Left forelimb (tissue), 1 donor: ENCODE measurements at regions not wholly inside any gene's neighbourhood (a gene's known extent, or its start where the extent isn't known, plus 50 kb on each side); places are given as distances from the start of the nearest gene placed in this dataset.

ENCODE experiments used
- DNase-seq: peaks from one replicate; pipeline ENCODE4 v3.0.0-alpha.2; 2018; ENCODE audit warnings: low spot score

DNA sequence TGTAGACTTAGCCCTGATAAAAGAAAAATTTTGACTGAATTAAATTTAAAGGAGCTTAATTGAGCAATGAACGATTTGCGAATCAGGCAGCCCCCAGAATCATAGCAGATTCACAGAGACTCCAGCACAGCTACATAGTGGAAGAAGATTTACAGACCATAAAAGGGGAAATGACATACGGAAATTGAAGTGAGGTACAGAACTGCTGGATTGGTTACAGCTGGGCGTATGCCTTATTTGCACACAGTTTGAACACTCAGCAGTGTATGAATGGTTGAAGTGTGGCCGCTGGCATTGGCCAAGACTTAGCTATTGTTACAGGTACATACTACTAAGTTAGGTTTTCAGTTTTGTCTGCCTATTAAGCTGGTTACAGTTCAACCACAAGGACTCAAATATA is 433.5 kb upstream of the CELF2 start:
- no peak for DNase-seq

DNA sequence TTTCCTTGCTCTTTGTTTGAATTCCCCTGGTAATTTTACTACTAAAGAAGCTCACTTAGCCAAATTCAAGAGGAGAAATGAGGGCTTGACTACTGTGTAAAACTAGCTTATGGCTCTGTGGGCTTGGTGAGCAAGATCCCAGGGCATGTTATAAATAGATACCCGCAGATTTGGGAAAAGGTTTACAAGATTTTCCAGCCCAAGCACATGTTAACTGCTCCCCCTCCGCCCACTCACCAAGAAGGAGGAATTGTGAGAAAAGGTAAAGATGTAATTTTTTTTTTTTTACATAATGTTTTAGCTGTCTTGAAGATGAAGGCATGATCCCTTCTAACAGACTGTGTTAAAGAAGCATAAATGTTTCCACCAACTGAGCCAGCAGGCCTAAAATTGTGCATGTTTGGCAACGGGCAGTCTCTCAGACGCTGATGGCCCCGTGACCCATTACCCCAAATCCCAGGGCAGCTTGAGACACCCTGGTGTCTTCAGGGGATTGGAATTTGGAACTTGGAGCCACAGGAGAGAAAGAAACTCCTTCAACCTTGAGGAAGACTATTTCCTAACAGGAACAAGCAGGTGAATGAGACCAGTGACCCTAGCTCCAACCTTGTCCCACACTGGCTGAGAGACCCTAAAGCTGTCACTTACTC is 429.8 kb upstream of the CELF2 start:
- no peak for DNase-seq

DNA sequence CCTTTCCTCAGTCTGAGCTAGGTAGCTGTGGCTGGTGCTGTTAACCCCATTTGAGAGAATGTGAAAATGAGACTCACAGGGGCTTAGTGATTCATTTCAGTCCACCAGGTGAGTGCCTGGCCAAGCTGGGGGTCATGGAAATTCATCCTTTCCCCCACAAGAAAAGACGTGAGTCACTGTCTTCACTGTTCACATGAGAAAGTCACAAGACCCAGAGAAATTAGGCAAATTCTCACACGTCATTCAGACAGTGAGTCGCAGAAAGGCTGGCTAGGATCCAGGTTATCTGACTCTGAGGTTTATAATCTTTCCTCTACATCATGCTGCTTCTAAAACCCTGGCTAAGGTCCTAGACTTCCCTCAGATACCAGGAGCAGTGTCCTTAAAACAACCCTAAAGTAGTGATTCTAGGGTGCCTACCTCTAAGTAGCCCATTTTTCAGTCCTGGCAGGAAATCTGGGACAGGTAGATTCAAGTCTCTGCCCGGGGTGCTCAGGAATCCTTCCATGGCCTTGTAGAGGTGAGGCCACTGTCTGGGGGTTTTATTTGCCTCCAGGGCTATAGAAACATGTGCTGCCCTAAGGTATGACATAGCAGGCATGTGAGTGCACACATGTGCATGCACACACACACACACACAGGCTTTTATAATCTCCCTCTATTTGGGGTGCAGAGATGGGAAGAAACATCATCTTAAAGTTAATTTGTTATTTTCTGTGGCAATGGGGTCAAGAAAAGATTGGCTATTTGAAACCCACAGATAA is 427.9 kb upstream of the CELF2 start:
- no peak for DNase-seq

DNA sequence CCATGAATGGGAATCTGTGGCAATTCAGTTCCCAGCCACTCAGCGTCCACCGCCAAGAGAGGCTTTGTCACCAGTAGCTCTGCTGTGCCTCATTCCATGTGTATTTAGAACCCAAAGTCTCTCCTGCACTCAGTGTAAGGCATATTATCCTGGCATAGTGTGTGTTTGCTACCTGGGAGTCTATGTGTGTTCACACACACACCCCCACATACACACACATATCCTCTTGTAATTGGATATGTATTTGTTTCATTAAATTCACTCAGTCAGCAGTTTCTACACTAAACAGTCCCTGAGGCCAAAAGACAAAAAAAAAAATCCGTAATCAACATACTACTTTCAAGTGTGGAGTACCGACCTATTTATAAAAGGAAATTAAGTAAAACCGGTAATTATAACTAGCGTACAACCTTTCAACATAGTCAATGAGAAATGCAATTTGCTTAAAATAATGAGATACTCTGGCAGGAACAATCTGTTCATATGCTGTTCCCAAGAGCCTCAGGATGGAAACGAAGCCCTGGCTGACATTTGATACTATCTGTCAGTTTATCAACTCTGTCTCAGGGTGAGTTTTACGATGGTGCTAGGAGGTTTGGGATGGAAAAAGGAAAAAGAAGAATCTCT is 425.8 kb upstream of the CELF2 start:
- DNase-seq: no peak

DNA sequence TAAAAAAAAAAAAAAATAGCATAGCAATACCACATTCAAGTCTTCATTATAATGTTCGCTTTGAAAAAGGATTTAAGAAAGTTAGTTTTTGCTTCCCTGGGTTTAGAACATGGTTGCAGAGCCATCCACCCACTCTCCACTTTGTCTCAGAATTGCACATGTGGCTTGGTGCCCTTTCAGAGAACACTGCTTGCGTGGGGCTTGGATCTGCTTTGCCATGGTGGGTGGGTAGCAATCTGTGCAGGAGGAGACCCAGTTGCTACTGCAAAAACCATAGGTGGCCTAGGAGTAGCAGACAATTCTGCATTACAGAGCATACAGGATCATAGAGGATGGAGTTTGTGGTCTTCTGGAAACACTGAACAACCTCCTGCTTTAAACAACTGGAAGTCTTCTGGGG is 421.4 kb upstream of the CELF2 start:
- no peak for DNase-seq

DNA sequence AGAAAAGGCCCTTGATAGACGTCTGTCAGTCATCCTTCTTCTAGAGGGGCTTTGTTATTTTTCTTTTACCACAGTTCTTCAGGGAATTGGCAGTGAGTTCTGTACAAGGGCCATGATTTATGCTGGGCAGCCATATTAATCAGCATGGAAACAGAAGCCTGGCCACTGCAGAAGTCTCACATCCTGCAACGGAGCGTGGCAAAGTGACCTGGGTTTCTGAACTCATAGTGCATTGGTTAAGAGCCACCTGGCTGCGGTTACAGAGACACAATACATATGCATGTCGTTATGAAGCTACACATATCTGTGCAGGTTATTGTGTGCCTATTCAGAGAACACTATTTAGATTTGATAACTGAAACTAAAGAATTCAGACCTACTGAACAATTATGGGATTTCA is 419.4 kb upstream of the CELF2 start:
- DNase-seq: no peak

DNA sequence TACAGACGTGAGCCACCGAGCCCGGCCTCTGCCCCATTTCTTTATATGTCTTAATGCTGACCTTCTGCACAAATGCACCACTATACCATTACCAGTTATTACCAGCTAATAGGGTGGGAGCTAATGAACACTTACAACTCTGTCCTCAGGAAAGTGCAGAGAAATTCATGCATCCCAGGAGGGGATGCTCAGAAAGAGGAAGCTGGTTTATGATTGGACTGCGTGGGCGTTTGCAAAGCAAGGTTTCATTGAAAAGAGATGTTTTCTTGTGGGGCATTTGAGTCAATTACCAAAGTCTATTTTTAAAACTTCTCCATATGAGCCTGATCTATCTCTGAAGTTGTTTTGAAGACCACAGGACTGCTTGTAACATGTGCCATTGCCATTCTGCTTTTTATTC is 417.7 kb upstream of the CELF2 start:
- DNase-seq: no peak

DNA sequence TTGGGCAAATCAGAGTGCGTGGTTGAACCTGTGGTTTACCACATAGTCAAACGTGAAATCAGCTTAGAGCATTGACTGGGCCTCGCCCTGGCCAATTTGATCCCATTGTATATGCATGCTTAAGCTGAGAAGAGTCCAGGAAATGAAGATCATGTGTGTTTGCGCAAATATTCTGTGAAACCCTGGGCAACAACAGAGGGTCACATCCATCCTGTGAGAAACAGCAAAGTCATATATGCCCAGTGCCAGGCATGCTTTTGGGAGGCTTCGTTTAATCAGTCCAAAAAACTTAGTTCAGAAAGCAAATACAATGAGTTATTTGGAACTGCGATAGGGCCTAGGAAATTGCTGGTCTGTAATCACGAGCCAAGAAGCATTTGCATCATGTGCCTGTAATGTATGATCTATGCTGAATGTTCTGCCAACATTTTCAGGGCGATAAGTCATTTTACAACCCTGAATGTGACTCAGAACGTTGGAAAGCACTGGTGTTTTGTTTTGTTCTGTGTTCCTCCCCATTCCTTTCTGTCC is 412.1 kb upstream of the CELF2 start:
- DNase-seq: no peak

DNA sequence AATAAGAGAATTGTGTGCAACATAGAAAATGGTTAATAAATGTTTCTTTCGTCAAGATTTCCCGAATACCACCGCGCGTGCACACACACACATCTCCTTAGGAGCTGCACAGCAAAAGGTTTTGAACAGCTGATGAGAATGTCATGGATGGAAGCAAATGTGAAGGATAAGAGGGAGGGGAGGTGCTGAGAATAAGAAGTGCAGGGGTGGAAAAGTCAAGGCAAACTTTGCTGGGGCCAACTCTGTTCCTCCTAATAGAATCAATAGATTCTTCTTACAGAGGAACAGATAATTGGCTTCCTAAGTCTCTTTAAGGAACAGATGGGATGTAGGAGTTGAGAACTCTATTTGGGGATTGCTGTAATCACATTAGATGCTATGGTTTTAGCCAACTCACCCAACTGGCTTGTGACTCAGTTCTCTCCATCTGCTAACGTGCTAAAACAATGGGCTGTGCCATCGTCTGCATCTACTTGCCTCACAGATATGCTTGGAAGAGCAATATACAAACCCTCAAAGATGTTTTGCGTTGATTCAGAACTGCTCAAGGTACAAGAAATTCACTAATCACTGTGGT is 408.2 kb upstream of the CELF2 start:
- no peak for DNase-seq

DNA sequence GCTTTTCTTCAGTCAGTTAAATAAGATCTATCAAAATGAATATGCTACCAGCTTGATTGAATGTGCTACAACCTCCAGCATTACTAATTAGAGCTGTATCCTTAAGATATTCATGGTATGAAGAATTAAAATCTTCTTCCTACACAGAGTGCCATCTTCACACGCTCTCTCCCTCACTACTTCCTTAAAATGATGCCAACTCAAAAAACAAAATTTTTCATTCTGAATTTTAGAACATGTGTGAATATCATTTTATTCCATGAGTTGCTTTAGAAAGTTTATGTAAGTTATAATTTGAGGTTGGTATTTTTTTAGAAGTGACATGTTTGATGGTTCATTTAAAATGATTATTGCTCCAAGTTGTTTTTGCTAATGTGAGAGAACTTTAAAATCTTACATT is 407.5 kb upstream of the CELF2 start:
- no peak for DNase-seq

DNA sequence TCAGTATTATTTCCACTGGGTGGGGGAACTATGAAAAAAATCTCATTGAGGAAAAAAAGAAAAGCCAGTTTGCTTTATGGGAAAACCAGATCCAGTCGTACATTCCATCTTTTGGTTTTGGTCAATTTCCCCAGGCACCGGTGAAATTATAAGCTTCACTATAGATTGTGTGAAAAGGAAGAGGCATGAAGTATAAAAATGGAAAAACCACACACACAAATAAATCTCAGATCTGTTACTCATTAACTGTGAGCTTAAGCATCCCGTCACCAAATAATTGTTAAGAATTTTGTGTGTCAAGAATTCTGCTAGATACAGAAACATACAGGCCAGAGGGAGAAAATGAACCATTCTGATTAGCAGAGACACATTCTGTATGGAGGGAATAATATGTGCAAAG is 405.5 kb upstream of the CELF2 start:
- DNase-seq: no peak

DNA sequence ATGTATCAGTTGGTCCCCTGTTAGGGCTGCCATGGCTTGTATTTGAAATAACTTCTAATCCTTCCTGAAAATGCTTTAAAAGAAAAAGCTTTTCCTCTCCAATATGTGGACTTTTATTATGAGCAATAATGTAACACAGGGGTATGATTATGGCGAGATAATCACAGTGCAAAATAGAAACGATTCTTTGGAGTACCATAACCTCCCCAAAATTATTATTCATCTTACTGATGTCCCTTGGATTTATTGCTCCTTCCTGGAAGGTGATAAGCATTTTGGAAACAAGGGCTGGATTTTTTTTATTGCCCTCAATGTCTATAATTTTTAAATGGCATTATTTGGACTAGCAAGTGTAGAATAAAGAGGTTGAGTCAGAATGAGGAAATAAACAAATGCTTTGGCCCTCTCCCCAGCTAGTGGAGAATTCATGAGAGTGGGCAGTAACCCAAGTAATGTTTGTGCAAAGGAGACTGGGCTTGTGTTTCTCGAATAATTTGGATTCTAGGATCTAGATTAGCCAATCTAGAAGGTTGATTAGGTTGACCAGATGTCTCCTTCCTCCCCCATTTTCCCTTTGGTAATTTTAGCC is 403.9 kb upstream of the CELF2 start:
- DNase-seq: no peak

DNA sequence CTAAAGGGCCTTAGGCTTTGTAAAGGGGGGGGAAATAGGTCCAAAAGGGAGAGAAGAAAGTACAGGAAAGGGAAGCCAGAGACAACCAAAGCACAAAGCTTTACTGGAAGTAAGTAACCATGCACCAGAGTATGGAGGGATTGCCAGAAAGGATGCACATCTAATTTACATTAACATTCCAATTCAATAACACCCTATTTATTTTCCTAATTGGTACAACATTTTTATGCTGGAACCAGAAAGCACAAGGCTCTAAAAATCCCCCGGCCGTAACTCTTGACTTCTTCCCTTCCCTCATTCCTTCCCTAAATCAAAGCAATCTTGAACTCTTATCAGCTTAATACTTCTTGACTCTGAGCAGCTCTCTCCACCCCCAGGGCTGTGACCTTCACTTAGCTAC is 400.0 kb upstream of the CELF2 start:
- DNase-seq: no peak

DNA sequence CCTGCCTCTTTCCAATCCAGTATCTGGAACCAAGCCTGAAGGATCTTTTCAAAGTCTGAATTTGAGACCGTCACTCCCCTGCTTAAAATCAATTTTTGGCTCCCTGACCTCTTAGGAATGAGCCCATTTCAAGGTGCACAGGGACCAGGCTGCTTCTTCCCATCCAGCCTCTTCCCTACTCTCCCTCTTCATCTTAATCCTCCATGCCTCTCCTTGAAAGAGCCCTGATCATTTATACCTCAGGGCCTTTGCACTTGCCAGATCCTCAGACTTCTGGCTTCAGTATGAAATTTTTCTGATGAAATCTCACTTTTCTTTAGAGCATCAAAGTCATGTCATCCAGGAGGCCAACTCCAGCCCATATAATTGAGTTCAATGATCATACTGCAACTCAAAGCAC is 399.5 kb upstream of the CELF2 start:
- no peak for DNase-seq

DNA sequence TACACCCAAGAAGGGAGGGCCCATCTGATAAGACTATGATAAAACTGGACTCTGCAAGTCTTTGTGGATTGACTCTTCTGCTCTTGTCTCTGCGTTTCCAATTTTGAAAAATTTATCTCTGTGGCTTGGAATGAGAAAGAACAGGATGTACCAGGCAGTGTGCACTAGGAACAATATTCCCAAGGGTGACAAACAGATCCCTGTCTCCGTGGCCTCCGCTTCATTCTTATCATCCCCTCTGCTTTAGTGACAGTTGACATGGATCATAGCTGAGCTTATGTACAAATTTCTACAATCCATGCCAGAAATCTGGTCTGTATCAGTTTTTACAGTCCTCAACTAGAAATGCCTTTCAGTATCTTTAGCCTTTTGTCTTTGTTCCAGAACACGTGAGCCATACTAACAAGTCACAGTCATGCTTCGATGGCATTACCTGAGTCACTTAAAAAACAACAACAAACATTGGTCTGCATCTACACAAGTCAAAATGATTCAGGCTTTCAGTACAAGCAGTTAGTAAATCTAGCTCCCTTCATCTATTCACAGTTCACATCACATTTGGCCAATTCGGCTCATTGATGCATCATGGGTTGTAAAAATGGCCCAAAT is 393.6 kb upstream of the CELF2 start:
- no peak for DNase-seq

DNA sequence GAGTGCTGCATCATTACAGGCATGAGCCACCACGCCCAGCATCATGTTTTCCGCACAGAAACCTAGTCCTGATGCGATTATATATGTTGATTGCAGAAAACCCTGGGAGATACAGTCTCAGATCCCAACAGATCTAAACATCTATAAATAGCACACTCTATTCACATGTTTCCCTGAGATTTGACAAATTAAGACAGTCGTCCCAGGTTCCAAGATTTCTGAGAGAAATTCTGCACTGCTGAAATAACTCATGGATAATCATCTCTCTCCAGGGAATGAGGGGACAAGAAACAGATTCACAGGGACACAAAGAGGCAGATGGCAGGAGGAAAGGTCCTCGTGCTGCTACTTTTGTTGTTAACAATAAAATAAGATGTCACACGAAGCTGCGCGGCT is 393.1 kb upstream of the CELF2 start:
- no peak for DNase-seq

DNA sequence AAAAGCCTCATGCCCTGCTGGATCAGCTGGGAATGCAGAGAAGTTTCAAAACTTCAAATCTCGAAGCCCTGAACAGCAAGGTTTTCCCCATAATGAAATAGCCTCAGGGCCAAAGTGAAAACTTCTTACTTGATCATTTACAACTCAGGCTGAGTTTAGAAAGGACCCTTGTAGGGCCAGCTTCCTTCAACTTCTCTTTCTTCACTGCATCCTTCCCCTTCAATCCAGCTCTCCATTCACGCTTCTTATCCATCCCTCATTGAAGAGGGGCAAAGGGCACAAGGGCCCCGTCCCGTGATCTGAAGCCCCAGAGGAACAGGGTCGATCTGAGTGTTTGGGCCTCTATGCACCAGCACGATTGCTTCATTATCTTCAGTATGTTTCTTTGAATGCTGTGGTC is 392.2 kb upstream of the CELF2 start:
- no peak for DNase-seq

DNA sequence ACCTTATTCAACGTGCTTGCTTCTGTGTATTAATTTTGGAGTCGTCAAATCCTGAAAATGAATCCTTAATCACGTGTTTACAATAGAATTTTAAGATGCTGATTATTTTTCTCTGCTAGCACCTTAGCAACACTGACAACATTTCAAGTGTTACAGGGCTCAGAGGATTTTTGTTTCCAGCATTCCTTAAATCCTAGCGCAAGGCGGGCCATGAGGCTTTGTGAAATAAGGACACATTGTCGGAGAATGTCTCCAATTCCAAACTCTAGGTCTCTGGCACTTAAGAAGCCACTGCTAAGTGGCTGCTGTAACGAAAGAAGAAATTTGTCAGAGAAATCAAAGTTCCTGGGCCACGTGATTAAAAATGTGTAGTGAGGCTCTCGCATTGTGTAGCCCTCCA is 390.9 kb upstream of the CELF2 start:
- no peak for DNase-seq

DNA sequence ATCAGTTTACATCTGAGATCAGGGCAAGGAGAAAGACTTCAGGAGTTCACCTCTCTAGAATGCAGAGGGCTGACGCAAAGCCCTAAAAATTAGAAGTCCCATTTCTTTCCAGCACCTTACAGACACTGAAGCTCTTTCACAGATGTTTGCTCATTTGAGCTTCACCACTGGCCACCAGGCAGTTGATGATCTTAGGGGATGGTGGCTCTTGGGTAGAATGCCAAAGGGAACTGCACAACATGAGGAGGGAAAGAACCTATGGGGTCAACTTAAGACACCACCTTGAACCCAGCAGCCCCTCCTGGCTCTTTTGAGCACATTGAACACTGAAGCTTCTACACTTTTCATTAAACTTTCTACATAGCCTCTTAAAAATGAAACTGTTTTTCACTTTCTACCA is 390.3 kb upstream of the CELF2 start:
- no peak for DNase-seq

DNA sequence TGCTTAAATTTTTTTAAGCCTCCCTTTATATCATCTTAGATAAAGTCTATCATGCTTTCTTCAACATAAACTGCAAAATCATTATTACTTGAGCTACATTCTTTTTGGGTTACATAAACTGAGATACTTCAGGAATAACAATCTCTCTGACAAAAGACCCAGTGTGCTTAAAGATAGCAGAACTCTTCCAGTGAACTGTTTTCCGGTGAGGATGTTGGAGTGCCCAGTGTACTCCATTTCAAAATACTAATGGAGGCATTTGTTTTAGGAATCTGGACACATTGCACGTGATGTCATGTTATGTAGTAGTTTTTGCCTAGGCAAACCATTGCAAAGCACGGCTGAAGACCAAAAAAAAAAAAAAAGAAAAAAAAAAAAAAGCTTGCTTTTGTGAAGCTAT is 388.2 kb upstream of the CELF2 start:
- DNase-seq: no peak

DNA sequence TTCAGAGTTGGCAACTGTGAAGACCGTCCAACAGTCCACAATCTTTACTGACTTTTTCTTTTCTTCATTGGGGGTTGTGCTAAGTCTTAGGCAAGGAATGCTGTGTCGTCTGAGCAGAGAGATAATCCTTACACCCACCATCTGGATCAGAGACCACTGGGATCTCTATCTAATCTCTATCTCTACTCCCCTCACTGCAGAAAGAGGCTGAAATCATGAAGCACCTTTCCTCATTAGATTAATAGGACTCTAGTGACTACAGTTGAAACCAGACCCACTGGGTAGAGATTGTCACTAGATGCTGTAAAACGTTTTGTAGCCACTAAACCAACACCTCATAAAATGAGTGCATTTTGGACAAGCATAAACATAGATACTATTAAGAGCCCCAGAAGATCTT is 387.4 kb upstream of the CELF2 start:
- DNase-seq: no peak

DNA sequence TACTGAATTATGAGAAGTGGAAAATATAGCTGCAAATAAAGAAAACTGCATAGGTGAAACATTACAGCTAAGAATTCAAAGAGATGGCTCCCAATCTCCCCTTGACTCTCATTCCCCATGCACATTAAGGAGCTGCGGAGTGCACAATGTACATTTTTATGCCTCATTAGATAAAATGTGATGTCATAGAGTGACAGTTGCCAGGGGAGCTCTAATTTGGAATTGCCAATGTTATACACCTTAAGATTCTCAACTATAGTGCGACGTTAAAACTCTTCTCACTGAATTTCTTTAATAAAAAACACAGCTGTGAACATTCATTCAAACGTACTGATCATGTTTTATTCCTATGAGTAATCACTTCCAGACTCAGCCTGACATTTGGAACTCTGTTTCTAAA is 386.9 kb upstream of the CELF2 start:
- no peak for DNase-seq
